ENCODE measurements at regions not wholly inside any gene's neighbourhood (a gene's known extent, or its start where the extent isn't known, plus 50 kb on each side); places are given as distances from the start of the nearest gene placed in this dataset.

GRCh38 chr18:7360606-7361170 is 129.8 kb downstream of the LRRC30 start:
- intact Hi-C loops (cut with micrococcal nuclease; ENCODE audit: unreplicated experiment), result no loop called here

More at GRCh38 chr18:7360606-7361170, 129.8 kb downstream of the LRRC30 start:
- no peaks in the 10 kb centered on the region for H3K27me3 ChIP-seq (replicated peaks in 1 of 2; ENCODE audit: control insufficient read depth in 2 of 2, insufficient read depth in 2 of 2, low read length in 1 of 2)
- FAIRE-seq (no peak), DNase-seq (ENCODE audit: low read depth, low spot score) (no peak), ATAC-seq (no peak)
- in situ Hi-C loops (cut with MboI), result no loop called here
- H3K4me1 ChIP-seq (ENCODE audit: control insufficient read depth, insufficient read depth, low read length), result no peaks in the 10 kb centered on the region
- H4K20me1 ChIP-seq (ENCODE audit: control insufficient read depth, insufficient read depth), result no peaks in the 10 kb centered on the region
- BruUV-seq (replicated peaks), result no TSS peak
- 53% methylated on average over 23 of the region's 23 CpGs for WGBS (ENCODE audit: insufficient coverage, insufficient replicate concordance, low lambda C conversion rate, missing lambda C conversion rate)
- SMC1A ChIA-PET (ENCODE audit: uncharacterized antibody, unreplicated experiment), result no interaction called here
- H3K4me2 ChIP-seq (ENCODE audit: control insufficient read depth, insufficient read depth), result no peak overlapping the region
- CTCF ChIA-PET, result no interaction called here
- H3K9ac ChIP-seq (ENCODE audit: control insufficient read depth, insufficient read depth, low read length), result no peak overlapping the region
- POLR2A ChIA-PET, result no interaction called here
- no peak overlapping the region for H3K27ac ChIP-seq (ENCODE audit: control insufficient read depth, insufficient read depth)
- H3K79me2 ChIP-seq (ENCODE audit: control insufficient read depth, insufficient read depth, low read length), result no peaks in the 10 kb centered on the region
- TF ChIP-seq TARDBP (IDR thresholded peaks at IDR 0.05; ENCODE audit: borderline replicate concordance), result no peak
- TF ChIP-seq PKNOX1 (IDR thresholded peaks at IDR 0.05), result no peak
- TF ChIP-seq CEBPZ (IDR thresholded peaks at IDR 0.05; ENCODE audit: low read depth, low read length), result no peak
- no peak for TF ChIP-seq RELB (IDR thresholded peaks at IDR 0.05; ENCODE audit: low read depth)
- no peak for TF ChIP-seq MEF2A (IDR thresholded peaks at IDR 0.05; ENCODE audit: insufficient read depth, low read depth, low read length)
- TF ChIP-seq EGR1 (IDR thresholded peaks at IDR 0.05; ENCODE audit: borderline replicate concordance in 1 of 2, low read depth in 2 of 2, low read length in 2 of 2), result no peak
- no peak for TF ChIP-seq GABPA (IDR thresholded peaks at IDR 0.05; ENCODE audit: low read depth)
- no peak for TF ChIP-seq NBN (IDR thresholded peaks at IDR 0.05)
- no peak for TF ChIP-seq RBBP5 (conservative IDR thresholded peaks at IDR 0.05)
- TF ChIP-seq HDGF (IDR thresholded peaks at IDR 0.05), result no peak
- TF ChIP-seq RB1 (IDR thresholded peaks at IDR 0.05; ENCODE audit: borderline replicate concordance), result no peak
- TF ChIP-seq POLR2A (IDR thresholded peaks at IDR 0.05; ENCODE audit: low read depth, low read length), result no peak
- TF ChIP-seq POLR2AphosphoS2 (IDR thresholded peaks at IDR 0.05; ENCODE audit: low read depth, low read length), result no peak
- TF ChIP-seq MTA2 (IDR thresholded peaks at IDR 0.05; ENCODE audit: low read depth), result no peak
- no peak for TF ChIP-seq DPF2 (IDR thresholded peaks at IDR 0.05)
- TF ChIP-seq, protein P1, sequence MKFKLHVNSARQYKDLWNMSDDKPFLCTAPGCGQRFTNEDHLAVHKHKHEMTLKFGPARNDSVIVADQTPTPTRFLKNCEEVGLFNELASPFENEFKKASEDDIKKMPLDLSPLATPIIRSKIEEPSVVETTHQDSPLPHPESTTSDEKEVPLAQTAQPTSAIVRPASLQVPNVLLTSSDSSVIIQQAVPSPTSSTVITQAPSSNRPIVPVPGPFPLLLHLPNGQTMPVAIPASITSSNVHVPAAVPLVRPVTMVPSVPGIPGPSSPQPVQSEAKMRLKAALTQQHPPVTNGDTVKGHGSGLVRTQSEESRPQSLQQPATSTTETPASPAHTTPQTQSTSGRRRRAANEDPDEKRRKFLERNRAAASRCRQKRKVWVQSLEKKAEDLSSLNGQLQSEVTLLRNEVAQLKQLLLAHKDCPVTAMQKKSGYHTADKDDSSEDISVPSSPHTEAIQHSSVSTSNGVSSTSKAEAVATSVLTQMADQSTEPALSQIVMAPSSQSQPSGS (IDR thresholded peaks at IDR 0.05; ENCODE audit: low read length), result no peak
- no peak for TF ChIP-seq PML (IDR thresholded peaks at IDR 0.05; ENCODE audit: low read length)
- no peaks in the 10 kb centered on the region for H3K36me3 ChIP-seq (ENCODE audit: control insufficient read depth in 2 of 2, insufficient read depth in 2 of 2, low read length in 1 of 2)
- no peak overlapping the region for H3K4me3 ChIP-seq
- RAD21 ChIA-PET (ENCODE audit: unreplicated experiment), result no interaction called here
- H2AFZ ChIP-seq (ENCODE audit: control insufficient read depth, low read depth, low read length), result no peak overlapping the region
- H3K9me3 ChIP-seq (replicated peaks; ENCODE audit: control insufficient read depth, insufficient read depth, low read length), result no peaks in the 10 kb centered on the region
